Left ventricle myocardium inferior (tissue), 1 donor: ENCODE measurements at regions not wholly inside any gene's neighbourhood (a gene's known extent, or its start where the extent isn't known, plus 50 kb on each side); places are given as distances from the start of the nearest gene placed in this dataset.
"Not testable (repeated sequence)": the region's sequence is repeated elsewhere in the genome, so short reads cannot be mapped to it uniquely, and the experiment has no call there.

Source experiments
- DNase-seq: peaks from one replicate; pipeline ENCODE4 v3.0.0-alpha.2; 2020
- H3K27ac ChIP-seq: fragments of 200-600 bp; replicated peaks from 2 replicates; pipeline ENCODE4 v1.8.0; 2021
- H3K27me3 ChIP-seq: fragments of 200-600 bp; 2 replicates; pipeline ENCODE4 v1.8.0; 2021; ENCODE audit warnings: low read depth
- H3K36me3 ChIP-seq: fragments of 200-600 bp; 2 replicates; pipeline ENCODE4 v1.8.0; 2021
- H3K4me1 ChIP-seq: fragments of 200-600 bp; 2 replicates; pipeline ENCODE4 v1.8.0; 2021
- H3K4me3 ChIP-seq: fragments of 200-600 bp; 2 replicates; pipeline ENCODE4 v1.8.0; 2021; ENCODE audit warnings: mild to moderate bottlenecking, moderate library complexity
- H3K9me3 ChIP-seq: fragments of 200-600 bp; replicated peaks from 2 replicates; pipeline ENCODE4 v1.8.0; 2021
- intact Hi-C: fragments of 100-400 bp; cut with micrococcal nuclease; formaldehyde crosslinking; loops from one replicate; pipeline ENCODE4 v1.11.0; 2022
- TF ChIP-seq, protein P1 (sequence below): fragments of 200-600 bp; IDR thresholded peaks from 2 replicates; pipeline ENCODE4 v1.8.0; 2021; ENCODE audit warnings: antibody characterized with exemption, mild to moderate bottlenecking, borderline replicate concordance
- donor health status: DM: no; HTN: yes; CAD: no; lungs with severe emphysema.

DNA sequence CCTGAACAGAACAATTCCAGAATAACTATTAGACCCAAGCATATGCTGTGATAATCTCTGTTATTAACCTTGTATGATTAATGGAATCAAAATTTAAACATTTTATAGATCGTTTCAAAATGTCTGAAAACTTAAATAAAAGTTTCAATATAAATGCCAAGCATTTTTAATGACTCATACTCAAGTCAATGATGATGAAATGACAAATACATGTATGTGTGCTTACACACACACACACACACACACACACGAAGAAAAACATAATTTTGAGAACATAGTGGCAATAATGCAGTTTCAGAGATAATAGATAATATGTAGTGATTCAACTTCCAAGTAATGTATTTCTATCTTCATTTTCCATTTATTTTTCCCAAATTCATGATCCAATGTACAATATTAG lies 384.9 kb upstream of the FOXG1 start:
- intact Hi-C loops: no loop called here
- no peak overlapping the region for H3K4me3 ChIP-seq
- H3K4me1 ChIP-seq: no peaks in the 10 kb centered on the region
- H3K36me3 ChIP-seq: no peaks in the 10 kb centered on the region
- peaks cover 11% of the 10 kb centered on the region for H3K9me3 ChIP-seq
- H3K27ac ChIP-seq: no peak overlapping the region
- DNase-seq: no peak
- TF ChIP-seq, protein P1, sequence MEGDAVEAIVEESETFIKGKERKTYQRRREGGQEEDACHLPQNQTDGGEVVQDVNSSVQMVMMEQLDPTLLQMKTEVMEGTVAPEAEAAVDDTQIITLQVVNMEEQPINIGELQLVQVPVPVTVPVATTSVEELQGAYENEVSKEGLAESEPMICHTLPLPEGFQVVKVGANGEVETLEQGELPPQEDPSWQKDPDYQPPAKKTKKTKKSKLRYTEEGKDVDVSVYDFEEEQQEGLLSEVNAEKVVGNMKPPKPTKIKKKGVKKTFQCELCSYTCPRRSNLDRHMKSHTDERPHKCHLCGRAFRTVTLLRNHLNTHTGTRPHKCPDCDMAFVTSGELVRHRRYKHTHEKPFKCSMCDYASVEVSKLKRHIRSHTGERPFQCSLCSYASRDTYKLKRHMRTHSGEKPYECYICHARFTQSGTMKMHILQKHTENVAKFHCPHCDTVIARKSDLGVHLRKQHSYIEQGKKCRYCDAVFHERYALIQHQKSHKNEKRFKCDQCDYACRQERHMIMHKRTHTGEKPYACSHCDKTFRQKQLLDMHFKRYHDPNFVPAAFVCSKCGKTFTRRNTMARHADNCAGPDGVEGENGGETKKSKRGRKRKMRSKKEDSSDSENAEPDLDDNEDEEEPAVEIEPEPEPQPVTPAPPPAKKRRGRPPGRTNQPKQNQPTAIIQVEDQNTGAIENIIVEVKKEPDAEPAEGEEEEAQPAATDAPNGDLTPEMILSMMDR: no peak
- H3K27me3 ChIP-seq: no peaks in the 10 kb centered on the region

DNA sequence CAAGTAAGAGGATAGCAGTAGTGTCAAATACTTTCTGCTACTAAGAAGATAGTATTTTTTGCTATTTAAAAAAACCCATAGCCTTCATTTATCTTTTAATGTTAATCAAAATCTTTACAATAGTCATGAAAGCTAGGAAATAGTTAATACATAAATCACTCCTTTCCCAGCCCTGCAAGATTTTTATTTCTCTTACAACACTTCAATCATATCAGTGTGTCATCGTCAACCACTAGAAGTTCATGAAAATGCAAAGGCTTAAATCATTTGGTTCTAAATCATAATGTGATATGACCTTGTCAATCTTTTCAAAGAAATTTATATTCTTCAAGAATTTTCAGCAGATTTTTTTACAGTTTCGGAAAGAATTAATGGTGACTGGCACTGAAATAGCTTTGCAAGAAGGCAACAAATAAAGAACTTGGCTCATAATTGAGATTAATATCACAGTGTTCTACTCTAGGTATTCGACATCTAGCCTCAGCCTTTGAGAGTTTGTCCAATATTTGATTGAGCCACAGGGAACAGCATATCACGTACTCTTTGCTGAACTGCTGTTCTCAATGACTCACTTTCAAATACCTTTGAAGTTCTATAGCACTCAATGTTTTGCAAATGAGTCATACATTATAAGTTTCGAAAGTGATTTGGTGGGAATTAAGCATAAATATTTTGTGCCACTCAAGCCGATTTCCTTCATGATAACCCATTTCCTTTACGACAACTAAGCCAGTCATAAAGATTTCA lies 384.0 kb upstream of the FOXG1 start:
- Histone ChIP-seq H3K27ac (no peak overlapping the region), H3K4me3 (no peak overlapping the region), H3K4me1 (no peaks in the 10 kb centered on the region), H3K36me3 (no peaks in the 10 kb centered on the region), H3K27me3 (no peaks in the 10 kb centered on the region), H3K9me3 (peaks cover 5% of the 10 kb centered on the region)
- DNase-seq: no peak
- TF ChIP-seq, protein P1: no peak
- intact Hi-C loops: no loop called here

DNA sequence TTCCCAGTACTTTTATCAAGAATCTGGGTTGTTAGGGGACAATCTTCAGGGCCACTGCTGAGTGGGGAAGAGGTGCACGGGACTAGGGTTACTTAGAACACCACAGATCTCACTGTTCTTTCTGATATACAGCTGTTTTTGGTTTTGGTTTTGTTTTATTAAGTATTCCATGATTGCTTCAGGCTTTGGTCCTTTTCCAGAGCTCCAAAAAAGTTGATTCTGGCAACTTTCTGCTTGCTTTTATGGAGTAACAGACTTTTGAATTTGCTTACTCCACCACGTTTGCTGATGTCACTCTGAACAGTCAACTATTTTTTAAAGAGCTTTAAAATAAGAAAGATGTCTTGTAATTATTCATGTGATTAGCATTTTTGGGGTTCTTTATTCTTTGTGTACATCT lies 368.1 kb upstream of the FOXG1 start:
- H3K27ac ChIP-seq: no peak overlapping the region
- H3K4me3 ChIP-seq: no peak overlapping the region
- intact Hi-C loops: no loop called here
- H3K9me3 ChIP-seq: peaks cover 15% of the 10 kb centered on the region
- no peaks in the 10 kb centered on the region for H3K4me1 ChIP-seq
- TF ChIP-seq, protein P1: no peak
- no peaks in the 10 kb centered on the region for H3K36me3 ChIP-seq
- H3K27me3 ChIP-seq: no peaks in the 10 kb centered on the region
- no peak for DNase-seq

- intact Hi-C loops, H3K4me1 ChIP-seq, H3K36me3 ChIP-seq, DNase-seq, H3K27me3 ChIP-seq, H3K27ac ChIP-seq, H3K4me3 ChIP-seq: not testable (repeated sequence)
- peaks cover 11% of the 10 kb centered on the region for H3K9me3 ChIP-seq
These were observed 364.9 kb upstream of the FOXG1 start for GRCh38 chr14:28401705-28402104.

DNA sequence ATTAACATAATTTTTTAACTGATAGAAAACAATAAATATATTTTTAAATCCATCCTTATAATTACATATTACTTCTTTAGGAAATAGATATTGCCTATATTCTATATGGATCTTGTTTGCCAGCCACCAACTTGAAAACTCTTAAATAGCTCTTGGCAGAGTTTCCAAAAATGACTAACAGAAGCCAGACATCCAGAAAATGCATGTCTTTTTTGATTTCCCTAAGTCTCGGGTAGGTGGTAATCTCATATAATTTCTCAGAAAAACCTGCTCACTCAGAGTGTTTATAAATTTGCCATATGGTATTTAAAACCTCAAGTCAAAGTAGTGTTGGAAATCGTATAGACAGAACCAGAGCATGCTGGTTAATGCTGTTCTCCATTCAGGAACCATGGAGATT lies 360.4 kb upstream of the FOXG1 start:
- H3K36me3 ChIP-seq: no peaks in the 10 kb centered on the region
- no peaks in the 10 kb centered on the region for H3K4me1 ChIP-seq
- no peaks in the 10 kb centered on the region for H3K27me3 ChIP-seq
- no peak overlapping the region for H3K27ac ChIP-seq
- intact Hi-C loops: no loop called here
- TF ChIP-seq, protein P1: no peak
- H3K4me3 ChIP-seq: no peak overlapping the region
- H3K9me3 ChIP-seq: peaks cover under 1% of the 10 kb centered on the region
- DNase-seq: no peak

DNA sequence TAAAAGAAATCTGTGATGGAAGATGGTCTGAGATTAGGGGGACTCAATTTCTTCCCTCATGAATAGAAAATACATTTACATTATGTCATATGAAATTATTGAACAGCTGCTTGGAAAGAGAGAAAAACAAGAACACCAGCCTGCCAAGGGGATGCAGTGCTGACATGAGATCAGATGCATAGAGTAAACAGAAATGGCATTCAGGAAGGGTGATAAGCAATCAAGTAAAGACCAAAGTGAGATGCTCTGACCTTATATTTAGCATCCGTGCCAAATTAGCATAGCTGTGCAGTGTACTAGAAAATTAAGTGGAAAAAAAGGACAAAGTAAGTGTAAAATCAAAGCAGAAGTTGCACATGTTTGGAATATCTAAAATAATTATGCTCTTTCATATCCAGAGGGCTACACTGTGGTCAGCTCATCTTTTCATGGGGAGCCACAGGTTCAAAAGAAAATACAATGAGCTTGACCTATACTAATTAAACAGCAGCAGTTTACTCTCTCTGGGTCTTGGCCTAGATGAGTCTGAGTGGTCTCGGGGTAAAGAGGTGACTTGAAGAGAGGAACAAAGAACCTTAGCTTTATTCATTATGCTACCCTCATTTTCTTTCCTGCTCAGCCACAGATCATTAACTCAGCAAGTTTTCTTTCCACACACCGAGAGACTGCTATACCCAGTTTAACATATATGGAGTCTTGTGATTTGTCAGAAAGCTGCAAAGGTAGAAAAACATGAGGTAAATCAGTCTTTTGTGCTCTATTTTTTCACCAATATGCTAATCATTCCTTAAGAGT lies 359.4 kb upstream of the FOXG1 start:
- Histone ChIP-seq H3K27me3 (no peaks in the 10 kb centered on the region), H3K4me1 (no peaks in the 10 kb centered on the region), H3K9me3 (peaks cover 9% of the 10 kb centered on the region), H3K27ac (no peak overlapping the region), H3K36me3 (no peaks in the 10 kb centered on the region), H3K4me3 (no peak overlapping the region)
- TF ChIP-seq, protein P1: no peak
- DNase-seq: no peak
- intact Hi-C loops: no loop called here
